SK-N-SH treated with all-trans-retinoic acid at 6 μM for 48 hours (cell line): ENCODE measurements at regions not wholly inside any gene's neighbourhood (a gene's known extent, or its start where the extent isn't known, plus 50 kb on each side); places are given as distances from the start of the nearest gene placed in this dataset.

ENCODE experiments used
- ARNTL ChIP-seq: fragments of 450-650 bp; formaldehyde crosslinking; IDR thresholded peaks from 2 replicates; pipeline ENCODE4 v1.5.0; 2020; ENCODE audit warnings: low read depth, mild to moderate bottlenecking, moderate library complexity, borderline replicate concordance
- TCF4 ChIP-seq: fragments of 250-450 bp; sonication (Bioruptor Pico); IDR thresholded peaks from 2 replicates; pipeline ENCODE4 v1.8.0; 2021; ENCODE audit warnings: mild to moderate bottlenecking, moderate library complexity, borderline replicate concordance

DNA sequence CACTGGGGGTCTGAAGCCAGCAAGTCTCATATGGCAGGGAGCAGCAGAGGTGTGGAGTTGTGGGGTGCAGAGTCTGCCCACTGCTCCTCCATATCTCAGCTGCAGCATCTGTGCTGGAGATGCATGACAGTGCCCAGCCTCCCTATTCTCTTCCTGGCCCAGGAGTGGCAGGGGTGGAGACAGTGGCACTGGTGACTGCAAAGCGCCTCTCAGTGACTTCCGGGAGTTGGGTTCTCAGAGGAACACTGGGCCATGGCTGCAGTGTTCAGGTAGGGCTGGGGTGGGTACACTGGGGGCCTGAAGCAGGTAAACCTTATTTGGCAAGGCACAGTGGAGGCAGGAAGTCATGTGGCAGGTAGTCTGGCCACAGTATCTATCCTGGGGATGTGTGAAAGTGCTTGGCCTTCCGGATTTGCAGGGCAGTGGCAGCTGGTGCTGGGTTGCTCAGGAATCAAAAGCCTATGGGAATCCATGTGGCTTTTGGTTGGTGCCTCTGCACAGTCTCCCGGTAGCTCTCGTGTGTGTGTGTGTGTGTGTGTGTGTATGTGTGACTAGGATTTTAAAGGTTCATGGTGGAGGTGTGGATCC, 60.3 kb upstream of the THUMPD2 start:
- TF ChIP-seq TCF4 (CRISPR knock-in tag) (no peak), ARNTL (CRISPR knock-in tag) (no peak)
